H9 (cell line): ENCODE measurements at regions not wholly inside any gene's neighbourhood (a gene's known extent, or its start where the extent isn't known, plus 50 kb on each side); places are given as distances from the start of the nearest gene placed in this dataset.

Source experiments
- DNase-seq: peaks from one replicate; pipeline ENCODE4 v3.0.0-alpha.2; 2017
- H2AFZ ChIP-seq: one replicate; pipeline ENCODE4 v1.6.1; 2013; ENCODE audit warnings: mild to moderate bottlenecking, low read length, control low read depth, moderate library complexity
- H2AK5ac ChIP-seq: 2 replicates; pipeline ENCODE4 v1.6.1; 2013; ENCODE audit warnings: low read length, control low read depth, mixed read lengths; ENCODE audit not compliant: insufficient read length
- H2BK120ac ChIP-seq: one replicate; pipeline ENCODE4 v1.6.1; 2013; ENCODE audit warnings: low read depth, mild to moderate bottlenecking, low read length, control low read depth, inconsistent platforms; ENCODE audit not compliant: poor library complexity, severe bottlenecking
- H2BK12ac ChIP-seq: 2 replicates; pipeline ENCODE4 v1.6.1; 2013; ENCODE audit warnings: low read length, control low read depth, mixed read lengths, low read depth; ENCODE audit not compliant: insufficient read length
- H2BK15ac ChIP-seq: 2 replicates; pipeline ENCODE4 v1.6.1; 2013; ENCODE audit warnings: low read depth, low read length, control low read depth
- H2BK20ac ChIP-seq: one replicate; pipeline ENCODE4 v1.6.1; 2013; ENCODE audit warnings: low read depth, mild to moderate bottlenecking, low read length, control low read depth, inconsistent platforms; ENCODE audit not compliant: poor library complexity, severe bottlenecking
- H2BK5ac ChIP-seq: 2 replicates; pipeline ENCODE4 v1.6.1; 2013; ENCODE audit warnings: low read length, control low read depth, mixed read lengths; ENCODE audit not compliant: insufficient read length
- H3K14ac ChIP-seq: 2 replicates; pipeline ENCODE4 v1.6.1; 2013; ENCODE audit warnings: low read length, control low read depth; ENCODE audit not compliant: insufficient read depth
- H3K18ac ChIP-seq: 2 replicates; pipeline ENCODE4 v1.6.1; 2013; ENCODE audit warnings: low read depth, mild to moderate bottlenecking, mixed read lengths, low read length, control low read depth; ENCODE audit not compliant: insufficient read length
- H3K23ac ChIP-seq: 2 replicates; pipeline ENCODE4 v1.6.1; 2013; ENCODE audit warnings: low read length, control low read depth, mixed read lengths, low read depth; ENCODE audit not compliant: insufficient read length
- H3K23me2 ChIP-seq: 2 replicates; pipeline ENCODE4 v1.6.1; 2013; ENCODE audit warnings: low read depth, mild to moderate bottlenecking, mixed read lengths, low read length, control low read depth; ENCODE audit not compliant: insufficient read length, poor library complexity, severe bottlenecking
- H3K27ac ChIP-seq: 2 replicates; pipeline ENCODE4 v1.5.1; 2013; ENCODE audit warnings: low read length, control low read depth, mixed read lengths, low read depth; ENCODE audit not compliant: insufficient read length
- H3K27me3 ChIP-seq: 2 replicates; pipeline ENCODE4 v1.6.1; 2013; ENCODE audit warnings: low read length, control low read depth, inconsistent platforms; ENCODE audit not compliant: insufficient read depth
- H3K4ac ChIP-seq: 2 replicates; pipeline ENCODE4 v1.6.1; 2013; ENCODE audit warnings: low read depth, mild to moderate bottlenecking, control low read depth, inconsistent platforms, low read length, moderate library complexity
- H3K4me1 ChIP-seq: 2 replicates; pipeline ENCODE4 v1.6.1; 2013; ENCODE audit warnings: low read length, control low read depth, inconsistent platforms; ENCODE audit not compliant: insufficient read depth
- H3K4me2 ChIP-seq: 2 replicates; pipeline ENCODE4 v1.6.1; 2013; ENCODE audit warnings: low read length, control low read depth, mixed read lengths; ENCODE audit not compliant: insufficient read length, insufficient read depth
- H3K56ac ChIP-seq: 2 replicates; pipeline ENCODE4 v1.6.1; 2013; ENCODE audit warnings: low read depth, mild to moderate bottlenecking, mixed read lengths, low read length, control low read depth; ENCODE audit not compliant: insufficient read length
- H3K79me1 ChIP-seq: 2 replicates; pipeline ENCODE4 v1.6.1; 2013; ENCODE audit warnings: low read depth, mild to moderate bottlenecking, moderate library complexity, low read length, control low read depth, inconsistent platforms; ENCODE audit not compliant: insufficient read depth, poor library complexity, severe bottlenecking
- H3K79me2 ChIP-seq: 2 replicates; pipeline ENCODE4 v1.6.1; 2013; ENCODE audit warnings: low read length, control low read depth, inconsistent platforms; ENCODE audit not compliant: insufficient read depth
- H3K9ac ChIP-seq: 2 replicates; pipeline ENCODE4 v1.6.1; 2013; ENCODE audit warnings: low read length, control low read depth, mixed read lengths; ENCODE audit not compliant: insufficient read length; ENCODE audit errors: extremely low read depth
- H3K9me3 ChIP-seq: one replicate; pipeline ENCODE4 v1.6.1; 2013; ENCODE audit warnings: low read depth, low read length, inconsistent platforms; ENCODE audit not compliant: control insufficient read depth
- H3T11ph ChIP-seq: one replicate; pipeline ENCODE4 v1.6.1; 2013; ENCODE audit warnings: mild to moderate bottlenecking, low read length, control low read depth, inconsistent platforms
- H4K20me1 ChIP-seq: one replicate; pipeline ENCODE4 v1.6.1; 2013; ENCODE audit not compliant: control insufficient read depth, insufficient read length, insufficient read depth
- H4K5ac ChIP-seq: 2 replicates; pipeline ENCODE4 v1.6.1; 2013; ENCODE audit warnings: low read depth, mild to moderate bottlenecking, mixed read lengths, low read length, control low read depth; ENCODE audit not compliant: insufficient read length
- H4K8ac ChIP-seq: replicated peaks from 2 replicates; pipeline ENCODE4 v1.6.1; 2013; ENCODE audit warnings: low read length, control low read depth, mixed read lengths, low read depth; ENCODE audit not compliant: insufficient read length
- H4K91ac ChIP-seq: 2 replicates; pipeline ENCODE4 v1.6.1; 2013; ENCODE audit warnings: low read depth, mild to moderate bottlenecking, moderate library complexity, mixed read lengths, low read length, control low read depth; ENCODE audit not compliant: insufficient read length
- H3K27ac Mint-ChIP-seq, 3 experiments: 2 replicates in 2 of 3; 3 replicates in 1 of 3; pipeline ENCODE4 v1.8.0; 2020 to 2021; ENCODE audit warnings: mixed read lengths in 3 of 3, mild to moderate bottlenecking in 1 of 3, moderate library complexity in 1 of 3
- H3K27me3 Mint-ChIP-seq: 2 replicates; pipeline ENCODE4 v1.8.0; 2021; ENCODE audit warnings: low read depth, mild to moderate bottlenecking, moderate library complexity, mixed read lengths
- H3K36me3 Mint-ChIP-seq, 3 experiments: 2 replicates in 2 of 3; 3 replicates in 1 of 3; pipeline ENCODE4 v1.8.0; 2020 to 2021; ENCODE audit warnings: low read depth in 3 of 3, mixed read lengths in 3 of 3; ENCODE audit not compliant: insufficient read depth in 1 of 3
- H3K4me1 Mint-ChIP-seq, 2 experiments: 2 replicates each; pipeline ENCODE4 v1.8.0; 2020; ENCODE audit warnings: mixed read lengths in 2 of 2
- H3K4me3 Mint-ChIP-seq, 2 experiments: 2 replicates in 1 of 2; 3 replicates in 1 of 2; pipeline ENCODE4 v1.8.0; 2020 to 2021; ENCODE audit warnings: mild to moderate bottlenecking in 2 of 2, mixed read lengths in 2 of 2, moderate library complexity in 1 of 2
- H3K9me3 Mint-ChIP-seq, 2 experiments: 2 replicates in 1 of 2; 3 replicates in 1 of 2; pipeline ENCODE4 v1.8.0; 2020; ENCODE audit warnings: mild to moderate bottlenecking in 2 of 2, mixed read lengths in 2 of 2, moderate library complexity in 1 of 2
- WGBS: extraction: QIAGEN DNeasy Blood & Tissue Kit; methylation state at CpG from one replicate; pipeline ENCODE4 v1.1.7; 2013; ENCODE audit warnings: missing lambda C conversion rate, low lambda C conversion rate, mixed read lengths; ENCODE audit not compliant: insufficient read length; ENCODE audit errors: extremely low coverage; 5-methylcytosine and 5-hydroxymethylcytosine counted together
- TF ChIP-seq, protein P1 (sequence below): fragments of 200-600 bp; sonication (generic); conservative IDR thresholded peaks from 3 replicates; pipeline ENCODE4 v1.8.0; 2021; ENCODE audit warnings: antibody characterized with exemption, mild to moderate bottlenecking

DNA sequence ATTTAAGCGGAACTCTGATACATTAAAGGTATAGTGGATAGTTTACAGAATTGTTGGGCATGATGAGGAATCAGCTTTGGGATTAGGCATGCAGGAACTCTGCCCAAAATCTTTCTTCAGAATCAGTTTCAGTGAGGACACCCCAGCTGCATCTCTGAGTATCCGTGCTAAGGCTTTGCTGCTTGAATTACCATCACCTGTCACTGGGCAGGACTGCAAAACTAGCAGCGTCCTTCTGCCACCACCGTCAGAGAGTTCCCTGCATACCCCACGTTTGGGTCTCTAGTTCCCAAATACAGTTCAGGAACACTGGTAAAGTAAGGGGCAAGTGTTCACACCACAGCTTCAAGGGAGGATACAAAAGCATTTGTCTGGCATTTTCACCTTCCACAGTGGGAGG is 164.6 kb upstream of the ARHGEF26 start:
- DNase-seq = no peak
- H3K9me3 Mint-ChIP-seq = no peaks in the 10 kb centered on the region
- Histone ChIP-seq H2BK20ac (no peak overlapping the region), H4K20me1 (peaks cover 2% of the 10 kb centered on the region), H3K9me3 (no peaks in the 10 kb centered on the region), H3K79me2 (no peaks in the 10 kb centered on the region), H4K91ac (no peak overlapping the region), H2BK15ac (no peak overlapping the region), H4K8ac (no peak overlapping the region), H3T11ph (no peak overlapping the region), H3K4ac (no peak overlapping the region), H4K5ac (no peak overlapping the region), H2BK5ac (no peak overlapping the region), H2BK120ac (no peak overlapping the region), H3K56ac (no peak overlapping the region), H3K27me3 (no peaks in the 10 kb centered on the region), H2BK12ac (no peak overlapping the region), H3K4me2 (no peak overlapping the region), H3K27ac (no peak overlapping the region), H3K23ac (no peak overlapping the region), H3K9ac (no peak overlapping the region), H2AK5ac (no peak overlapping the region), H3K79me1 (no peaks in the 10 kb centered on the region), H3K14ac (no peak overlapping the region), H3K18ac (no peak overlapping the region), H2AFZ (no peak overlapping the region), H3K4me1 (no peaks in the 10 kb centered on the region; the same call in 1 of the 2 replicates), H3K23me2 (no peaks in the 10 kb centered on the region)
- H3K27ac Mint-ChIP-seq = no peak overlapping the region
- TF ChIP-seq, protein P1, sequence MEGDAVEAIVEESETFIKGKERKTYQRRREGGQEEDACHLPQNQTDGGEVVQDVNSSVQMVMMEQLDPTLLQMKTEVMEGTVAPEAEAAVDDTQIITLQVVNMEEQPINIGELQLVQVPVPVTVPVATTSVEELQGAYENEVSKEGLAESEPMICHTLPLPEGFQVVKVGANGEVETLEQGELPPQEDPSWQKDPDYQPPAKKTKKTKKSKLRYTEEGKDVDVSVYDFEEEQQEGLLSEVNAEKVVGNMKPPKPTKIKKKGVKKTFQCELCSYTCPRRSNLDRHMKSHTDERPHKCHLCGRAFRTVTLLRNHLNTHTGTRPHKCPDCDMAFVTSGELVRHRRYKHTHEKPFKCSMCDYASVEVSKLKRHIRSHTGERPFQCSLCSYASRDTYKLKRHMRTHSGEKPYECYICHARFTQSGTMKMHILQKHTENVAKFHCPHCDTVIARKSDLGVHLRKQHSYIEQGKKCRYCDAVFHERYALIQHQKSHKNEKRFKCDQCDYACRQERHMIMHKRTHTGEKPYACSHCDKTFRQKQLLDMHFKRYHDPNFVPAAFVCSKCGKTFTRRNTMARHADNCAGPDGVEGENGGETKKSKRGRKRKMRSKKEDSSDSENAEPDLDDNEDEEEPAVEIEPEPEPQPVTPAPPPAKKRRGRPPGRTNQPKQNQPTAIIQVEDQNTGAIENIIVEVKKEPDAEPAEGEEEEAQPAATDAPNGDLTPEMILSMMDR = no peak
- no peak overlapping the region for H3K4me3 Mint-ChIP-seq
- no peaks in the 10 kb centered on the region for H3K36me3 Mint-ChIP-seq
- H3K4me1 Mint-ChIP-seq = peaks cover 12 to 13% of the 10 kb centered on the region in 2 experiments
- no CpG with 5 or more reads among the region's 5 CpGs for WGBS
- H3K27me3 Mint-ChIP-seq = no peaks in the 10 kb centered on the region
